ENCODE measurements at regions not wholly inside any gene's neighbourhood (a gene's known extent, or its start where the extent isn't known, plus 50 kb on each side); places are given as distances from the start of the nearest gene placed in this dataset.

DNA sequence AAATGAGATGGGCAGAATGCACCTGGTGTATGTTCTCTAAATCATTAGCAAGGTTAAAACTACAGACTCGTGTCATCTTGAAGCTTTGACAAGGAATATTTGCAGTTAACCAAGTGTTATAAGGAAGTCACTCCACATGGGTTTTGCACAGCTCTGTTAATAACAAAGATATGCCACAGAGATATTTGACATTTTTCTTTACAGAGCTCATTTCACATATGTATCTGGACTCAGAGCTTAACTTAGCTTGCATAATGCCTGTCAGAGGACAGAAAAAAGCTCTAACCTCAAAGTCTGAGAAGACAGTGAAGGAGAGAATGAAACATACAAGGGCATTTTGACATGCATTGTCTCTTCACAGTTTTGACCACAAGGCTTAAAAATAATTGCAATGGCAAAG is 105.5 kb downstream of the C11orf87 start:
- Histone ChIP-seq H4K20me1 (ENCODE audit: insufficient read depth, low read length) (no peaks in the 10 kb centered on the region), H3K4me3 (replicated peaks in 1 of 3; ENCODE audit: insufficient read depth in 1 of 3, low read depth in 2 of 3, low read length in 3 of 3) (no peak overlapping the region), H3K9ac (ENCODE audit: insufficient read depth, low read depth, low read length) (no peak overlapping the region), H3K4me1 (ENCODE audit: insufficient read depth, low read length) (no peaks in the 10 kb centered on the region), H3K27me3 (ENCODE audit: control insufficient read depth in 1 of 2, insufficient read depth in 2 of 2, low read length in 2 of 2) (no peaks in the 10 kb centered on the region), H3K9me3 (ENCODE audit: low read length) (no peaks in the 10 kb centered on the region; the same call in 1 of the 2 replicates), H3K79me2 (ENCODE audit: insufficient read depth, low read length) (no peaks in the 10 kb centered on the region), H2AFZ (ENCODE audit: low read length) (no peak overlapping the region), H3K27ac (ENCODE audit: extremely low read length, insufficient read depth, low read length) (no peak overlapping the region), H3K4me2 (ENCODE audit: low read depth, low read length) (no peak overlapping the region), H3K36me3 (replicated peaks in 1 of 2; ENCODE audit: control insufficient read depth in 1 of 2, insufficient read depth in 2 of 2, low read length in 2 of 2) (no peaks in the 10 kb centered on the region)
- DNase-seq (ENCODE audit: low spot score), result no peak
- in situ Hi-C loops (cut with HindIII; ENCODE audit: extremely low pct_ligation_motif_present, low pct_unique_long_range_greater_than_20kb) (no loop called here), intact Hi-C loops (cut with micrococcal nuclease; ENCODE audit: unreplicated experiment) (no loop called here)
- no peak for TF ChIP-seq LBX2 (CRISPR knock-in tag; IDR thresholded peaks at IDR 0.05; ENCODE audit: borderline replicate concordance)
- no peak for TF ChIP-seq SPEN (CRISPR knock-in tag; IDR thresholded peaks at IDR 0.05; ENCODE audit: low read depth)
- no peak for TF ChIP-seq ZNF773 (CRISPR knock-in tag; IDR thresholded peaks at IDR 0.05; ENCODE audit: borderline replicate concordance)
- TF ChIP-seq KDM5B (CRISPR knock-in tag; IDR thresholded peaks at IDR 0.05; ENCODE audit: borderline replicate concordance), result no peak
- TF ChIP-seq TAF1 (CRISPR knock-in tag; IDR thresholded peaks at IDR 0.05), result no peak
- TF ChIP-seq ZNF614 (CRISPR knock-in tag; IDR thresholded peaks at IDR 0.05; ENCODE audit: borderline replicate concordance), result no peak
- TF ChIP-seq, protein P1, sequence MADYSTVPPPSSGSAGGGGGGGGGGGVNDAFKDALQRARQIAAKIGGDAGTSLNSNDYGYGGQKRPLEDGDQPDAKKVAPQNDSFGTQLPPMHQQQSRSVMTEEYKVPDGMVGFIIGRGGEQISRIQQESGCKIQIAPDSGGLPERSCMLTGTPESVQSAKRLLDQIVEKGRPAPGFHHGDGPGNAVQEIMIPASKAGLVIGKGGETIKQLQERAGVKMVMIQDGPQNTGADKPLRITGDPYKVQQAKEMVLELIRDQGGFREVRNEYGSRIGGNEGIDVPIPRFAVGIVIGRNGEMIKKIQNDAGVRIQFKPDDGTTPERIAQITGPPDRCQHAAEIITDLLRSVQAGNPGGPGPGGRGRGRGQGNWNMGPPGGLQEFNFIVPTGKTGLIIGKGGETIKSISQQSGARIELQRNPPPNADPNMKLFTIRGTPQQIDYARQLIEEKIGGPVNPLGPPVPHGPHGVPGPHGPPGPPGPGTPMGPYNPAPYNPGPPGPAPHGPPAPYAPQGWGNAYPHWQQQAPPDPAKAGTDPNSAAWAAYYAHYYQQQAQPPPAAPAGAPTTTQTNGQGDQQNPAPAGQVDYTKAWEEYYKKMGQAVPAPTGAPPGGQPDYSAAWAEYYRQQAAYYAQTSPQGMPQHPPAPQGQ (CRISPR knock-in tag; IDR thresholded peaks at IDR 0.05; ENCODE audit: borderline replicate concordance), result no peak
- TF ChIP-seq, protein P2, sequence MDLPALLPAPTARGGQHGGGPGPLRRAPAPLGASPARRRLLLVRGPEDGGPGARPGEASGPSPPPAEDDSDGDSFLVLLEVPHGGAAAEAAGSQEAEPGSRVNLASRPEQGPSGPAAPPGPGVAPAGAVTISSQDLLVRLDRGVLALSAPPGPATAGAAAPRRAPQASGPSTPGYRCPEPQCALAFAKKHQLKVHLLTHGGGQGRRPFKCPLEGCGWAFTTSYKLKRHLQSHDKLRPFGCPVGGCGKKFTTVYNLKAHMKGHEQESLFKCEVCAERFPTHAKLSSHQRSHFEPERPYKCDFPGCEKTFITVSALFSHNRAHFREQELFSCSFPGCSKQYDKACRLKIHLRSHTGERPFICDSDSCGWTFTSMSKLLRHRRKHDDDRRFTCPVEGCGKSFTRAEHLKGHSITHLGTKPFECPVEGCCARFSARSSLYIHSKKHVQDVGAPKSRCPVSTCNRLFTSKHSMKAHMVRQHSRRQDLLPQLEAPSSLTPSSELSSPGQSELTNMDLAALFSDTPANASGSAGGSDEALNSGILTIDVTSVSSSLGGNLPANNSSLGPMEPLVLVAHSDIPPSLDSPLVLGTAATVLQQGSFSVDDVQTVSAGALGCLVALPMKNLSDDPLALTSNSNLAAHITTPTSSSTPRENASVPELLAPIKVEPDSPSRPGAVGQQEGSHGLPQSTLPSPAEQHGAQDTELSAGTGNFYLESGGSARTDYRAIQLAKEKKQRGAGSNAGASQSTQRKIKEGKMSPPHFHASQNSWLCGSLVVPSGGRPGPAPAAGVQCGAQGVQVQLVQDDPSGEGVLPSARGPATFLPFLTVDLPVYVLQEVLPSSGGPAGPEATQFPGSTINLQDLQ (CRISPR knock-in tag; IDR thresholded peaks at IDR 0.05), result no peak
- TF ChIP-seq THAP11 (CRISPR knock-in tag; IDR thresholded peaks at IDR 0.05), result no peak
- no peak for TF ChIP-seq ZFP36L2 (CRISPR knock-in tag; IDR thresholded peaks at IDR 0.05)
- CTCF ChIA-PET (ENCODE audit: low intra/inter-chr PET ratio, low total read pairs), result no interaction called here
- 0% methylated on average over 1 of the region's 1 CpG for WGBS (ENCODE audit: low lambda C conversion rate)
- FAIRE-seq, result no peak
- no TSS peak for BruUV-seq (replicated peaks)
- POLR2A ChIA-PET, result no interaction called here
- no peak for ATAC-seq

Data from HepG2 (cell line).